ENCODE measurements at regions not wholly inside any gene's neighbourhood (a gene's known extent, or its start where the extent isn't known, plus 50 kb on each side); places are given as distances from the start of the nearest gene placed in this dataset.

GRCh38 chr5:67857502-67857901, 358.1 kb upstream of the PIK3R1 start:
- Histone ChIP-seq H3K79me1 (ENCODE audit: insufficient read depth, low read depth, low read length, poor library complexity, severe bottlenecking) (no peaks in the 10 kb centered on the region), H2BK120ac (ENCODE audit: low read depth, low read length, poor library complexity, severe bottlenecking) (no peak overlapping the region), H3K4me1 (ENCODE audit: insufficient read depth, low read length) (no peaks in the 10 kb centered on the region), H2AFZ (ENCODE audit: low read length) (no peak overlapping the region), H3T11ph (ENCODE audit: low read length) (no peak overlapping the region), H2BK5ac (ENCODE audit: insufficient read length, low read length) (no peak overlapping the region), H2AK5ac (ENCODE audit: insufficient read length, low read length) (no peak overlapping the region), H2BK20ac (ENCODE audit: low read depth, low read length, poor library complexity, severe bottlenecking) (no peak overlapping the region), H4K91ac (ENCODE audit: insufficient read length, low read depth, low read length) (no peak overlapping the region), H3K79me2 (ENCODE audit: insufficient read depth, low read length) (no peaks in the 10 kb centered on the region), H3K27me3 (ENCODE audit: insufficient read depth, low read length) (no peaks in the 10 kb centered on the region), H3K4ac (ENCODE audit: low read depth, low read length) (no peak overlapping the region), H3K23ac (ENCODE audit: insufficient read length, low read depth, low read length) (no peak overlapping the region), H3K23me2 (ENCODE audit: insufficient read length, low read depth, low read length, poor library complexity, severe bottlenecking) (no peaks in the 10 kb centered on the region), H3K56ac (ENCODE audit: insufficient read length, low read depth, low read length) (no peak overlapping the region), H3K14ac (ENCODE audit: insufficient read depth, low read length) (no peak overlapping the region), H4K5ac (ENCODE audit: insufficient read length, low read depth, low read length) (no peak overlapping the region), H4K20me1 (ENCODE audit: control insufficient read depth, insufficient read depth, insufficient read length) (no peaks in the 10 kb centered on the region), H2BK12ac (ENCODE audit: insufficient read length, low read depth, low read length) (no peak overlapping the region), H3K27ac (ENCODE audit: insufficient read length, low read depth, low read length) (no peak overlapping the region), H2BK15ac (ENCODE audit: low read depth, low read length) (no peak overlapping the region), H3K4me2 (ENCODE audit: insufficient read depth, insufficient read length, low read length) (no peak overlapping the region), H3K9me3 (ENCODE audit: control insufficient read depth, low read depth, low read length) (no peaks in the 10 kb centered on the region), H3K9ac (ENCODE audit: extremely low read depth, insufficient read length, low read length) (no peak overlapping the region), H3K18ac (ENCODE audit: insufficient read length, low read depth, low read length) (no peak overlapping the region), H4K8ac (replicated peaks; ENCODE audit: insufficient read length, low read depth, low read length) (no peak overlapping the region)
- peaks cover 3% of the 10 kb centered on the region in 2 experiments; a peak in 1 of 4 replicates for H3K4me1 Mint-ChIP-seq
- H3K36me3 Mint-ChIP-seq (ENCODE audit: insufficient read depth in 1 of 3, low read depth in 3 of 3), result peaks cover 0 to 7% (median 2%) of the 10 kb centered on the region in 3 experiments; a peak in 4 of 7 replicates
- no peak for TF ChIP-seq CTCF (conservative IDR thresholded peaks at IDR 0.05)
- no peaks in the 10 kb centered on the region for H3K27me3 Mint-ChIP-seq (ENCODE audit: low read depth)
- H3K4me3 Mint-ChIP-seq, result no peak overlapping the region
- no peak overlapping the region for H3K27ac Mint-ChIP-seq
- WGBS (ENCODE audit: extremely low coverage, insufficient read length, low lambda C conversion rate), result no CpG with 5 or more reads among the region's 1 CpG
- DNase-seq, result no peak
- peaks cover 2 to 4% of the 10 kb centered on the region in 2 experiments; a peak in 3 of 5 replicates for H3K9me3 Mint-ChIP-seq
